ENCODE measurements at regions not wholly inside any gene's neighbourhood (a gene's known extent, or its start where the extent isn't known, plus 50 kb on each side); places are given as distances from the start of the nearest gene placed in this dataset.

- no peak for DNase-seq (ENCODE audit: low read depth)
- TF ChIP-seq EZH2 (IDR thresholded peaks at IDR 0.05; ENCODE audit: insufficient read depth, low read length) (no peak), CTCF (IDR thresholded peaks at IDR 0.05; ENCODE audit: insufficient read depth, low read depth, low read length) (no peak)
- H3K9ac ChIP-seq (ENCODE audit: low read length) = no peak overlapping the region
- H3K79me2 ChIP-seq (ENCODE audit: insufficient read depth, low read length) = no peaks in the 10 kb centered on the region
- no peaks in the 10 kb centered on the region for H3K27me3 Mint-ChIP-seq (ENCODE audit: low read depth, unreplicated experiment)
- peaks cover 2% of the 10 kb centered on the region for H3K4me1 Mint-ChIP-seq (ENCODE audit: low read depth, unreplicated experiment)
- H3K27me3 ChIP-seq (ENCODE audit: insufficient read depth, low read length) = no peaks in the 10 kb centered on the region
- no peaks in the 10 kb centered on the region for H3K9me3 ChIP-seq (ENCODE audit: insufficient read depth, low read depth, low read length)
- no peak overlapping the region for H3K27ac ChIP-seq (ENCODE audit: low read depth, low read length)
- peaks cover 1% of the 10 kb centered on the region for H3K9me3 Mint-ChIP-seq (ENCODE audit: unreplicated experiment)
- no peaks in the 10 kb centered on the region for H3K36me3 ChIP-seq (ENCODE audit: insufficient read depth, low read length)
- H3K36me3 Mint-ChIP-seq (ENCODE audit: low read depth, unreplicated experiment) = no peaks in the 10 kb centered on the region
- H3K4me1 ChIP-seq (ENCODE audit: insufficient read depth, low read length) = no peaks in the 10 kb centered on the region
- no peak overlapping the region for H3K27ac Mint-ChIP-seq (ENCODE audit: unreplicated experiment)
- no peak overlapping the region for H3K4me3 ChIP-seq (ENCODE audit: insufficient read depth, low read depth, low read length)
- no peak for FAIRE-seq
- no peak overlapping the region for H3K4me2 ChIP-seq (ENCODE audit: low read length)
- no peak overlapping the region for H3K4me3 Mint-ChIP-seq (ENCODE audit: unreplicated experiment)
- H4K20me1 ChIP-seq (ENCODE audit: insufficient read depth, low read length) = no peaks in the 10 kb centered on the region
- no peak overlapping the region for H2AFZ ChIP-seq (ENCODE audit: low read depth, low read length)
Observed at GRCh38 chr4:110348711-110349383, 127.1 kb upstream of the ENPEP start.

GRCh38 chr4:110347805-110348204 lies 128.2 kb upstream of the ENPEP start:
- Mint-ChIP-seq H3K4me3 (ENCODE audit: unreplicated experiment) (no peak overlapping the region), H3K27me3 (ENCODE audit: low read depth, unreplicated experiment) (no peaks in the 10 kb centered on the region), H3K36me3 (ENCODE audit: low read depth, unreplicated experiment) (no peaks in the 10 kb centered on the region), H3K4me1 (ENCODE audit: low read depth, unreplicated experiment) (peaks cover 2% of the 10 kb centered on the region), H3K9me3 (ENCODE audit: unreplicated experiment) (no peaks in the 10 kb centered on the region), H3K27ac (ENCODE audit: unreplicated experiment) (no peak overlapping the region)
- H3K4me3 ChIP-seq (ENCODE audit: insufficient read depth, low read depth, low read length) = no peak overlapping the region
- H3K79me2 ChIP-seq (ENCODE audit: insufficient read depth, low read length) = no peaks in the 10 kb centered on the region
- no peak for DNase-seq (ENCODE audit: low read depth)
- H4K20me1 ChIP-seq (ENCODE audit: insufficient read depth, low read length) = no peaks in the 10 kb centered on the region
- H2AFZ ChIP-seq (ENCODE audit: low read depth, low read length) = no peak overlapping the region
- no peak overlapping the region for H3K27ac ChIP-seq (ENCODE audit: low read depth, low read length)
- no peaks in the 10 kb centered on the region for H3K27me3 ChIP-seq (ENCODE audit: insufficient read depth, low read length)
- H3K9me3 ChIP-seq (ENCODE audit: insufficient read depth, low read depth, low read length) = no peaks in the 10 kb centered on the region
- FAIRE-seq = no peak
- H3K36me3 ChIP-seq (ENCODE audit: insufficient read depth, low read length) = no peaks in the 10 kb centered on the region
- H3K4me2 ChIP-seq (ENCODE audit: low read length) = no peak overlapping the region
- no peak for TF ChIP-seq CTCF (IDR thresholded peaks at IDR 0.05; ENCODE audit: insufficient read depth, low read depth, low read length)
- no peak for TF ChIP-seq EZH2 (IDR thresholded peaks at IDR 0.05; ENCODE audit: insufficient read depth, low read length)
- H3K4me1 ChIP-seq (ENCODE audit: insufficient read depth, low read length) = no peaks in the 10 kb centered on the region
- H3K9ac ChIP-seq (ENCODE audit: low read length) = no peak overlapping the region

GRCh38 chr4:110344165-110344564 lies 131.8 kb upstream of the ENPEP start:
- no peak overlapping the region for H3K4me2 ChIP-seq (ENCODE audit: low read length)
- H3K4me1 ChIP-seq (ENCODE audit: insufficient read depth, low read length) = no peaks in the 10 kb centered on the region
- no peaks in the 10 kb centered on the region for H3K36me3 Mint-ChIP-seq (ENCODE audit: low read depth, unreplicated experiment)
- H3K9me3 ChIP-seq (ENCODE audit: insufficient read depth, low read depth, low read length) = no peaks in the 10 kb centered on the region
- DNase-seq (ENCODE audit: low read depth) (no peak), FAIRE-seq (no peak)
- no peaks in the 10 kb centered on the region for H3K9me3 Mint-ChIP-seq (ENCODE audit: unreplicated experiment)
- no peaks in the 10 kb centered on the region for H3K27me3 ChIP-seq (ENCODE audit: insufficient read depth, low read length)
- no peaks in the 10 kb centered on the region for H3K36me3 ChIP-seq (ENCODE audit: insufficient read depth, low read length)
- H3K27ac ChIP-seq (ENCODE audit: low read depth, low read length) = no peak overlapping the region
- peaks cover 6% of the 10 kb centered on the region for H3K4me1 Mint-ChIP-seq (ENCODE audit: low read depth, unreplicated experiment)
- H2AFZ ChIP-seq (ENCODE audit: low read depth, low read length) = no peak overlapping the region
- no peak overlapping the region for H3K9ac ChIP-seq (ENCODE audit: low read length)
- no peaks in the 10 kb centered on the region for H3K79me2 ChIP-seq (ENCODE audit: insufficient read depth, low read length)
- H3K4me3 ChIP-seq (ENCODE audit: insufficient read depth, low read depth, low read length) = no peak overlapping the region
- H3K27me3 Mint-ChIP-seq (ENCODE audit: low read depth, unreplicated experiment) = no peaks in the 10 kb centered on the region
- H3K27ac Mint-ChIP-seq (ENCODE audit: unreplicated experiment) = no peak overlapping the region
- TF ChIP-seq EZH2 (IDR thresholded peaks at IDR 0.05; ENCODE audit: insufficient read depth, low read length) = no peak
- TF ChIP-seq CTCF (IDR thresholded peaks at IDR 0.05; ENCODE audit: insufficient read depth, low read depth, low read length) = peak; percentile 49
- H3K4me3 Mint-ChIP-seq (ENCODE audit: unreplicated experiment) = no peak overlapping the region
- no peaks in the 10 kb centered on the region for H4K20me1 ChIP-seq (ENCODE audit: insufficient read depth, low read length)

Measured in astrocyte (in vitro differentiated cells and primary cell).